Calu3 (cell line): ENCODE measurements at regions not wholly inside any gene's neighbourhood (a gene's known extent, or its start where the extent isn't known, plus 50 kb on each side); places are given as distances from the start of the nearest gene placed in this dataset.
"Not testable (repeated sequence)": the region's sequence is repeated elsewhere in the genome, so short reads cannot be mapped to it uniquely, and the experiment has no call there.

Experiments
- BruUV-seq: library from RNA; stranded (reverse); fragments of 400-500 nt; replicated peaks from 2 replicates; lab custom pipeline; 2021; lab: Mats Ljungman, UMichigan
- CTCF ChIA-PET: fragments of 300-600 bp; sonication (Branson Sonifier 250); formaldehyde crosslinking; loops from one replicate; lab custom pipeline; 2022; ENCODE audit warnings: antibody characterized with exemption; lab: Charles Lee
- DNase-seq: peaks from one replicate; pipeline ENCODE4 v3.0.0; 2022
- H3K27ac Mint-ChIP-seq: one replicate; pipeline ENCODE4 v1.8.0; 2022; ENCODE audit warnings: mixed read lengths; ENCODE audit not compliant: unreplicated experiment
- H3K27me3 Mint-ChIP-seq: one replicate; pipeline ENCODE4 v1.8.0; 2022; ENCODE audit warnings: mixed read lengths; ENCODE audit not compliant: unreplicated experiment
- H3K36me3 Mint-ChIP-seq: one replicate; pipeline ENCODE4 v1.8.0; 2022; ENCODE audit warnings: mild to moderate bottlenecking, moderate library complexity, mixed read lengths; ENCODE audit not compliant: insufficient read depth, unreplicated experiment
- H3K4me1 Mint-ChIP-seq: one replicate; pipeline ENCODE4 v1.8.0; 2022; ENCODE audit warnings: mild to moderate bottlenecking, low read depth, mixed read lengths; ENCODE audit not compliant: unreplicated experiment
- H3K4me3 Mint-ChIP-seq: one replicate; pipeline ENCODE4 v1.8.0; 2022; ENCODE audit warnings: mild to moderate bottlenecking, low read depth, moderate library complexity, mixed read lengths; ENCODE audit not compliant: unreplicated experiment
- H3K9me3 Mint-ChIP-seq: one replicate; pipeline ENCODE4 v1.8.0; 2022; ENCODE audit warnings: low read depth, mixed read lengths; ENCODE audit not compliant: unreplicated experiment
- intact Hi-C: fragments of 100-400 bp; cut with micrococcal nuclease; formaldehyde crosslinking; loops from one replicate; pipeline ENCODE4 v1.10.0; 2022; ENCODE audit not compliant: unreplicated experiment
- TF ChIP-seq, protein P1 (sequence below): fragments of 200-600 bp; IDR thresholded peaks from one replicate; pipeline ENCODE4 v1.8.0; 2022; ENCODE audit warnings: antibody characterized with exemption; ENCODE audit not compliant: unreplicated experiment

DNA sequence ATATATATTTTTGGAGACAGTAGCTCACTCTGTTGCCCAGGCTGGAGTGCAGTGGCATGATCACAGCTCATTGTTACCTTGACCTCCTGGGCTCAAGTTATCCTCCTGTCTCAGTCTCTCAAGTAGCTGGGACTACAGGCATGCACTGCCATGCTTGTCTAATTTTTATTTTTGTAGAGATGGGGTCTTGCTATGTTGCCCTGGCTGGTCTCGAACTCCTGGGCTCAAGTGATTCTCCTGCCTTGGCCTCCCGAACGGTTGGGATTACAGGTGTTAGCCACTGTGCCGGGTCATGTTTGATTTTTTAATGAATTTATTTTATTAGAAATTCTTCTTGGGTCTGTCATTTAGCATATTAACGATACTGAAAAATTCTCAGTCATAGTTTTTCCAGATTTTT, 70.5 kb downstream of the TMEM270 start:
- TF ChIP-seq, protein P1, sequence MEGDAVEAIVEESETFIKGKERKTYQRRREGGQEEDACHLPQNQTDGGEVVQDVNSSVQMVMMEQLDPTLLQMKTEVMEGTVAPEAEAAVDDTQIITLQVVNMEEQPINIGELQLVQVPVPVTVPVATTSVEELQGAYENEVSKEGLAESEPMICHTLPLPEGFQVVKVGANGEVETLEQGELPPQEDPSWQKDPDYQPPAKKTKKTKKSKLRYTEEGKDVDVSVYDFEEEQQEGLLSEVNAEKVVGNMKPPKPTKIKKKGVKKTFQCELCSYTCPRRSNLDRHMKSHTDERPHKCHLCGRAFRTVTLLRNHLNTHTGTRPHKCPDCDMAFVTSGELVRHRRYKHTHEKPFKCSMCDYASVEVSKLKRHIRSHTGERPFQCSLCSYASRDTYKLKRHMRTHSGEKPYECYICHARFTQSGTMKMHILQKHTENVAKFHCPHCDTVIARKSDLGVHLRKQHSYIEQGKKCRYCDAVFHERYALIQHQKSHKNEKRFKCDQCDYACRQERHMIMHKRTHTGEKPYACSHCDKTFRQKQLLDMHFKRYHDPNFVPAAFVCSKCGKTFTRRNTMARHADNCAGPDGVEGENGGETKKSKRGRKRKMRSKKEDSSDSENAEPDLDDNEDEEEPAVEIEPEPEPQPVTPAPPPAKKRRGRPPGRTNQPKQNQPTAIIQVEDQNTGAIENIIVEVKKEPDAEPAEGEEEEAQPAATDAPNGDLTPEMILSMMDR, result no peak
- H3K27me3 Mint-ChIP-seq, result peaks cover 28% of the 10 kb centered on the region
- DNase-seq, result no peak
- H3K27ac Mint-ChIP-seq, result no peak overlapping the region
- no peaks in the 10 kb centered on the region for H3K36me3 Mint-ChIP-seq
- no TSS peak for BruUV-seq
- intact Hi-C loops, result no loop called here
- H3K4me1 Mint-ChIP-seq, result no peaks in the 10 kb centered on the region
- CTCF ChIA-PET, result no interaction called here
- H3K4me3 Mint-ChIP-seq, result no peak overlapping the region
- no peaks in the 10 kb centered on the region for H3K9me3 Mint-ChIP-seq

DNA sequence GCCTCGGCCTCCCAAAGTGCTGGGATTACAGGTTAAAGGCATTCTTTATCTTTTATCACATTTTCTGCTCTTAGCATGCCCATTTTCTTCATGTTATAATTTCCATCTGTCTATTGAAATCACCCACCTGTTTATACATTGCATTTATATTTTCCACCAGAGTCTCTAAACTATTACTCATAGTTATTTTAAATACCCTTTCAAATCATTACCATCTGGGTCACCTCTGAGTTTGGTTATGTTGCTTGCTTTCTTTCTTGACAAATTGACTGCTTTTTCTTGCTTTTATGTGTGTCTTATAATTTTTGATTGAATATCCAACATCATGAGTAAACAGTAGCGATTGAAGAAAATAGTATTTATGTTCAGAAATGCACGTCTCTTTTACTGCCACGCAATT, 71.4 kb downstream of the TMEM270 start:
- H3K4me1 Mint-ChIP-seq, result no peaks in the 10 kb centered on the region
- intact Hi-C loops, result no loop called here
- no peak overlapping the region for H3K4me3 Mint-ChIP-seq
- no peak for DNase-seq
- CTCF ChIA-PET, result no interaction called here
- TF ChIP-seq, protein P1, result no peak
- peaks cover 20% of the 10 kb centered on the region for H3K27me3 Mint-ChIP-seq
- no peak overlapping the region for H3K27ac Mint-ChIP-seq
- no peaks in the 10 kb centered on the region for H3K9me3 Mint-ChIP-seq
- no peaks in the 10 kb centered on the region for H3K36me3 Mint-ChIP-seq
- no TSS peak for BruUV-seq

DNA sequence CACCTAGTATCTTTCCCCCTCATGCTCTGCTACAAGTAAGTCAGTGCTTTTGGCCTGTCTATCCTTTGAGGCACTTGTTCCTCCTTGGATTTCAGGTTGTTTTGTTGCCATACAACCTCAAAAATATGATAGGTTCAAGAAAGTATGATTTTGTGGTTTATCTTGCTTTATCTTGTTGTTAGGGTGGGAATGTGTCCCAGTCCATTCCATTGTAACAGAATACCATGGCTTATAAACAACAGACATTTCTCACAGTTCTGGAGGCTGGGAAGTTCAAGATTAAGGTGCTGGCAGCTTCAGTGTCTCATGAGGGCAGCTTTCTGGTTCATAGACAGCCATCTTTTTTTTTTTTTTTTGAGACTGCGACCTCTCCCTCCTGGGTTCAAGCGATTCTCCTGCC, 72.1 kb downstream of the TMEM270 start:
- H3K4me1 Mint-ChIP-seq, result no peaks in the 10 kb centered on the region
- no peaks in the 10 kb centered on the region for H3K36me3 Mint-ChIP-seq
- BruUV-seq, result no TSS peak
- CTCF ChIA-PET, result no interaction called here
- TF ChIP-seq, protein P1, result no peak
- intact Hi-C loops, result no loop called here
- no peak for DNase-seq
- no peak overlapping the region for H3K4me3 Mint-ChIP-seq
- peaks cover 14% of the 10 kb centered on the region for H3K27me3 Mint-ChIP-seq
- no peak overlapping the region for H3K27ac Mint-ChIP-seq
- H3K9me3 Mint-ChIP-seq, result no peaks in the 10 kb centered on the region

DNA sequence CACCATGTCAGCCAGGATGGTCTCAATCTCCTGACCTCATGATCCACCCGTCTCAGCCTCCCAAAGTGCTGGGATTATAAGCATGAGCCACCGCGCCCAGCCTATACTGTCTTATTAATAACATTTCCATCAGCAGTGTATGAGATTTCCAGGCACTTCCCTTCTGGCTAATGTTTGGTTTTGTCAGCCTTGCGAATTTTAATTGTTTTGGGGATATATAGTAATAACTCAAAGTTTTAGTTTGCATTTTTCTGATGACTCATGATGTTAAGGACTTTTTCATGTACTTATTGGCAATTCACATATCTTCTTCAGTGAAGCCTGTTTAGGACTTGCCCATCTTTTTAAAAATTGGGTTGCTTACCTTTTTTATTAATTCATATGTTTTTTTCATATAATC, 76.0 kb downstream of the TMEM270 start:
- TF ChIP-seq, protein P1, result no peak
- H3K27me3 Mint-ChIP-seq, result peaks cover 14% of the 10 kb centered on the region
- CTCF ChIA-PET, result no interaction called here

DNA sequence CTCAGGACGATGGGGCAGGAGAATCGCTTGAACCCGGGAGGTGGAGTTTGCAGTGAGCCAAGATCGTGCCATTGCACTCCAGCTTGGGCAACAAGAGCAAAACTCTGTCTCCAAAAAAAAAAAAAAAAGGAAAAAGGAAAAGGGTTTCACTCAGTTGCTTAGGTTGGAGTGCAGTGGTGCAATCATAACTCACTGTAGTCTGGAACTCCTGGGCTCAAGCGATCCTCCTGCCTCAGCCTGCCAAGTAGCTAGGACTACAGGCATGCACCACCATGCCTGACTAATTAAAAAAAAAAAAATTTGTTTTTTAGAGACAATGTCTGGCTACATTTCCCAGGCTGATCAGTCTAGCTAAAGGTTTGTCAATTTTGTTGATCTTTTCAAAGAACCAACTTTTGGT, 76.7 kb downstream of the TMEM270 start:
- DNase-seq, intact Hi-C loops, BruUV-seq, H3K9me3 Mint-ChIP-seq, H3K27ac Mint-ChIP-seq, H3K36me3 Mint-ChIP-seq, H3K4me1 Mint-ChIP-seq, H3K4me3 Mint-ChIP-seq: not testable (repeated sequence)
- CTCF ChIA-PET, result interaction anchor here (0.7 kb wide), 1 partner anchor 41 kb away, joined by 3 read pairs; no protein-coding TSS in a partner anchor
- H3K27me3 Mint-ChIP-seq, result peaks cover 14% of the 10 kb centered on the region

More for the DNA sequence above, 76.0 kb downstream of the TMEM270 start:
- BruUV-seq, result no TSS peak
- Mint-ChIP-seq H3K4me1 (no peaks in the 10 kb centered on the region), H3K4me3 (no peak overlapping the region), H3K36me3 (no peaks in the 10 kb centered on the region), H3K27ac (no peak overlapping the region), H3K9me3 (peaks cover 4% of the 10 kb centered on the region)
- DNase-seq, result no peak
- intact Hi-C loops, result no loop called here
